Adrenal gland (tissue), 5 donors: ENCODE measurements at regions not wholly inside any gene's neighbourhood (a gene's known extent, or its start where the extent isn't known, plus 50 kb on each side); places are given as distances from the start of the nearest gene placed in this dataset.

ENCODE experiments used
- CTCF ChIP-seq, 6 experiments: fragments of 450-650 bp in 4 of 6; fragments of 200-600 bp in 2 of 6; sonication (generic) in 1 of 6; IDR thresholded peaks; 1 replicate in 5 of 6; 2 replicates in 1 of 6; pipeline versions ENCODE4 v1.5.1 to v1.8.0; 2016 to 2021; ENCODE audit warnings: antibody characterized with exemption in 6 of 6, mild to moderate bottlenecking in 2 of 6, moderate library complexity in 1 of 6
- POLR2A ChIP-seq, 2 donors: fragments of 450-650 bp; IDR thresholded peaks; one replicate each; pipeline ENCODE4 v1.6.1; 2017; ENCODE audit warnings: antibody characterized with exemption in 2 of 2, mild to moderate bottlenecking in 2 of 2, moderate library complexity in 1 of 2
- donor health status: DM: no; HTN: no; CAD: no.

- no peak for TF ChIP-seq CTCF (IDR thresholded peaks at IDR 0.05)
- TF ChIP-seq POLR2A (IDR thresholded peaks at IDR 0.05): no peak
Measured at GRCh38 chr6:150495126-150495525, 104.6 kb upstream of the PLEKHG1 start.
